ENCODE measurements at regions not wholly inside any gene's neighbourhood (a gene's known extent, or its start where the extent isn't known, plus 50 kb on each side); places are given as distances from the start of the nearest gene placed in this dataset.
"Not testable (repeated sequence)": the region's sequence is repeated elsewhere in the genome, so short reads cannot be mapped to it uniquely, and the experiment has no call there.

DNA sequence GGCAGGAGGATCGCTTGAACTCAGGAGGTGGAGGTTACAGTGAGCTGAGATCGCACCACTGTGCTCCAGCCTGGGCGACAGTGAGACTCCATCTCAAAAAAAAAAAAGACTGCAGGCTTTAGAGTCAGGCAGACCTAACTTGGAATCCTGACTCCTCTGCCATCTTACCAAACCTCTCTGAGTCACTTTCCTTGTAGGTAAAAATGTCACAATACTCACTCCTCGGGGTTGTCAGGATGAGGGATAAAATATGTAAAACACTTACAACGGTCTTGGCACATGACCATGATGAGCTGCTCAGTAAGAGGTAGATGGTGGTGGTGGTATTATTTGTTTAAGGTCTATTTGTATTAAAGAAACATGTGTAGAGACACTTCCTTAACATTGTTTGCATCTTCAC, 154.1 kb upstream of the PDE1C start:
- no peak for DNase-seq (ENCODE audit: low spot score)

DNA sequence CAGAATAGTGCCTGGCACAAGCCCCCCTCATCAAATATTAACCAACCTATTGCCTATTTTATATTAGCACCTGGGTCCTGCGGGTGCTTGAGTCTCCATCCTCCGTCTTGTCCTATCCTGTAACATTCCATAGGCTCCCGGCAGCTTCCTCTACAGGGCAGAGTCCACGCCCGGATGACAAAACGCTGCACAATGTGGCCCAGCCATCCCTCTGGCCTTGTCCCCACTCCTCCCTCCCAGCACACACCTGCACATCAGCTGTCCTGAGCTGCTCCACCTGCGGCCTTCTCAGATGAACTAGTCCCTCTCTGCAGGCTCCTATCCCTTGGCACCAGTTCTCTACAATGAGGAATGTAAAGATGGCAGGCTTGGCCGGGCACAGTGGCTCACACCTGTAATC, 153.5 kb upstream of the PDE1C start:
- DNase-seq (ENCODE audit: low spot score) = no peak

DNA sequence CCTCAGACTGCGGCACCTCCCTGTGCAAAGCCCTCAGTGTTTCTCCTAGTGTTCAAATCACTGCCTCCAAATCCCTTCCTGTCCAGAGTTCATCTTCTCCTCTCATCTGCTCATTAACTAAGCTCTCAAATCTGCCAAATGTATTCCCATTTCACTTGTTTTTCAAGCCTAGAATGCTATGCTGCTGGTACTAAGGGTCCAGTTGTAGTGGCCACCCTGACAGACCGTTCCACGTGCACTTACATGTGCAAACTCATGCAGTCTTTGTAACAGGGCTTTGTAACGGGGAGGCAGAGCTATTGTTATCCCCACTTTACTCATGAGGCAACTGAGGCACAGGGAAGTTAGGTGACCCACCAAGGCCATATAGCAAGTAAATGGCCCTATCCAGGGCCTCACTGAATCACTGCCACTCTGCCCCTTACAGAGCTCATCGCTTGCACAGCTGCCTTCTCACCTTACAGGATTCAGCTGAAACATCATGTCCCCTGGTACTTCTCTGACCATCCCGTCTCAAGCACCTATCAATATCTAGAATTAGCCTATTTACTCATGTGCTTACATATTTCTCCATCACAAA, 153.0 kb upstream of the PDE1C start:
- DNase-seq (ENCODE audit: low spot score) = no peak

DNA sequence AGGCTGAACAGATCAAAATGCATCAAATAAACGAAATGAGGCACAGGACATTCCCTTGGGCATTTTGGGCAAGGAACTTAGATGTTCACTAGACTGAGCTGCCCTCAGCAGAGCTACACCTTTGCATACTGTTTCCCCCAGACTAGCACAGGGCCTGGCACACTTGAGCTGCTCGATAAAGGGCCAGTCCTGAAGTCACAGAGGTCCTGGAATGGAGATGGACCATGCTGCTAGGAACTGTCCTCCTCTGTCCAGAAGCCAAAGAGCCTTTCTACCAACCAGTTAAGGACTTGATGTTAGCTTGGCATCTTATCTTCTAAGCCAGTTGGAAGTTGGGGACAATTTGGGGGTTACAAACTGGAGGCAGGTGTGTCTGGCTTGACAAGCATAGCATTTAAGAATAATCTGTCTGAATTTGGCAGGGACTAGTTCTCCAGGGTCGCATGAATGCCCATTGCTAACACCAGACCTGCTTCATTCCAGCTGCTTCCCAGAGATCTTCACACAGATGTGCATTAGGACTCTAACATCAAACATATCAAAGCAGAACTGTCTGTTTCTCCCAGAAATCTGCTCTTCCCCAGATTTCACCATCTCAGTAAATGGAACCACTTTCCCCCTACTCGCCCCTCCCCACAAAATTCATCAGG, 152.2 kb upstream of the PDE1C start:
- no peak for DNase-seq (ENCODE audit: low spot score)

DNA sequence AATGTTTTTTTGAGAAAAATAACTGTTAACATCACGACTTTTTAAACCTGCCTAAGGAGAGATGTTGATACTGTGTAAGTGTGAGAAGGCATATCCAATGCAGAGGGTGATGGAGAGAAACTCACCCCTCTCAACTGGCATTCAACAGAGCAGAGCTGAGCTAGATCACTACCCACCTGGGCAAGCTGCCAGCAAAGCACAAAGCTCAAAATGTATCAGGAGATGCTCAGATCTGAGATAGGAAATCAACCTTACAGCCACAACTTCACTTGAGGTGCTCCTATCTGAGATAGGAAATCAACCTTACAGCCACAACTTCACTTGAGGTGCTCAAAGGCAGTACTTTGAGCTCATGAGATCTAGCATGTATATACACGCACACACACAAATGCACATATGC, 151.5 kb upstream of the PDE1C start:
- DNase-seq (ENCODE audit: low spot score) = no peak

DNA sequence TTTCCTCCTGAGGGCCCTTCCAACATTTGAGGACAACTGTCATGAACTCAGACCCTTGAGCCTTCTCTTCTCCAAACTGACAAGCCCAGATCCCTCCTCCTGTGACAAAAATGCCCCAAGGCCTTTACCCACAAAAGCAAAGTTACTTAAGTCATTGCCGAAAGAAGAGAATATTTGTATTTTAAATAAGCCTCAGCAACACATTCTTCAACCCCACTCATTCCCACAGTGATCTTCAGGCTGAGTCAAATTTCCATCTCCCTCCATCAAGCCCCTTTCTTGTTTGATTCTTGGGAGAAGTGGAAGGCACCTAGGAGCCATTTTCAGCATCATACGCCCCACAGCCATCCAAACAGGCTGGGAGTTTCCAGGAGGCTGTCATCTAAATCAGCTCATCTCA, 150.8 kb upstream of the PDE1C start:
- no peak for DNase-seq (ENCODE audit: low spot score)

DNA sequence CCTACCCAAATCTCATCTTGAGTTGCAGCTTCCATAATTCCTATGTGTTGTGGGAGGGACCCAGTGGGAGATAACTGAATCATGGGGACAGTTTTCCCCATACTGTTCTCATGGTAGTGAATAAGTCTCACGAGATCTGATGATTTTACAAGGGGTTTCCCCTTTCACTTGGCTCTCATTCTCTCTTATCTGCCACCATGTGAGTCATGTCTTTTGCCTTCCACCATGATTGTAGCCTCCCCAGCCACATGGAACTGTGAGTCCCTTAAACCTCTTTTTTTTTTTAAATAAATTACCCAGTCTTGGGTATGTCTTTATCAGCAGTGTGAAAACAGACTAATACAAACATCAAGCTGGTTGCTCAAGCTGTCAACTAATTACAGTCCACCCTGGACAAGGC, 149.6 kb upstream of the PDE1C start:
- DNase-seq (ENCODE audit: low spot score) = not testable (repeated sequence)

DNA sequence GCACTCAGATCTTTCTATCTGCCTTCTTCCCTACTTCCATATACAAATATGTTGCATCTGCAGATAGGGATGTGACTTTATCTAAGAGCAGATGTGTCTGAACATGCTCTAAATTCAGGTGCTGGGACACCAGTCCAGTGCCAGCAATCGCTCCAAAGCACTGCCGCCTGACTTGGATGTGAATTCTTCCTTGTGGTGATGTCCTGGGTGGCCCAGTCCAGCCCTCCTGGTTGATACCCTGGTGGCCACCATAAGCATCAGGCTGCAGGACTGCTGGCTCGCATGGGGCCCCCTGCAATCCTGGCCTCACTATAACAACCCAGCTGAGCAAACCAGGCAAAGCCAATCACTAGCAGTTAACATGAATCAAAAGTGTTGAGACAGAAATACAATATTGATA, 149.2 kb upstream of the PDE1C start:
- no peak for DNase-seq (ENCODE audit: low spot score)

DNA sequence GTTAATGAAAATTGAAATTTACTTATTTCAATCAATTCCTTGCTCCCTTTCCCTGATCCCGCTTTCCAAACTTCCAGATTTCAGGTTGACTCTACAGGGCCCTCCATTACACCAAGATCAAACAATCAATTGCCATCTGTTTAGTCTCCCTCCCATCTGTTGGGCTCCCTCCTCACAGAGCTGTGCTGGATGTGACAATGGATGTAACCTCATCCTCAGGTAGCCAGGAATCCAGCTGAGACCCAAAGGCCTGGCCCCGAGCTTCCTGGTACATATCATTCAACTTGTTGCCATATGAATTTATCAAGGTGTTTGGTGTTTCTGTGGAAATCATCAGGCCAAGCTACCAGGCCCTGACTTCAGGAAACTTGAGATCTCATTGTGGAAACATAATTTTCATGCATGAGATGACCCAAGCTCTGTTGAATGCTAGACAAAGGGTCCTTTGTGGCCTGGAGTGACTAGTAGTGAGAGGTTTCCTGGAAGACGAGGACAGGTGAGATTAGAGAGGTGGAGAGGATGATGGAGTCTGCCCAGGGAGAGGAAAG, 148.6 kb upstream of the PDE1C start:
- no peak for DNase-seq (ENCODE audit: low spot score)

DNA sequence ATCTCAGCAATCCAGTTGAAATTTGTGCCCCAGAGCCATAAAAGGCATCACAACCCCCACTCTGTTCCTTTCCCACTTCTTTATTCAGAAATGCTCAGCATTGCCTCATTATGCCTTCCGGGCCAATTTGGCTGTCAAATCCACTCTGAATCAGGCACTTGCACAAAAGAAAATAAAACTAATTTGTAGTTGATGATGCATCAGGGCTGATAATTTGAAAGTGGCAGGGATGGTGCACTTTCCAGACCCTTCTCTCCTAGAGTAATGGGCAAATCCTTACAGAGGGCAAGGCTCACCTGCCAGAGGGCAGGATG, 147.9 kb upstream of the PDE1C start:
- DNase-seq (ENCODE audit: low spot score) = no peak

DNA sequence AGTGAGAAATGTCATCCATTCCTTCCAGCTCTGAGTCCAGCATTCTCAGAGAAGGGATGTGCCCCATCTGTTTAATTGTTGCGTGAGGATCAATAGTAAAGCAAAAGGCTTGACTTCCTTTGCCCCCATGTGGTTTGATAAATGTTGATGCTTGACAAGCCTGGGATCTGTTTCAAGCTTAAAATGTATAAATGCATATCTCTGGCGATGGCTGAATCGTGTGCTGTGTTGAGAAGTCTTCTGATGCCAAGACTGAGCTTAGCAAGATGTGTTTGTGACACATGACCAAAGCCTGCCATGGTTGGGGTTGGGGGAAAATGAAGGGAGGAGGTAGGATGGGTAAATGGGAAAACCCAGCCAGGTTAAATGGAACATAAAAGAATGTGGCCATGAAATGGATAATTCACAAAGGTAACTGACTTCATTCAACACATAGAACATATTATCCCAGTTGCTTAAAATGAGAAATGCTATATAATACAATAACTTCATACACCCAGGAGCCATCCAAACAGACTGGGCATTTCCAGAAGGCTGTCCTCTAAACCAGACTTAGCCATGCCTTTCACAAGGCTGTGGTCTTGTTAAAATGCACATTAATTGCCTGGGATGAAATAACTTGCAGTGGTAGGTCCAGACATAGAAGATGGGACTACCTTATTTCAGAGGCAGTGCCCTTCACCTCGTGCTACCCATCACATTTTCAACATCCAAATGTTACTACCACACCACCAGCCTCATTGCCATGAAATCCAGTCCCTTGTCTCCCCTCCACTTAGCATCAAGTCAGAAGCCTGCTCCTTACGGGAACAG, 147.3 kb upstream of the PDE1C start:
- no peak for DNase-seq (ENCODE audit: low spot score)

DNA sequence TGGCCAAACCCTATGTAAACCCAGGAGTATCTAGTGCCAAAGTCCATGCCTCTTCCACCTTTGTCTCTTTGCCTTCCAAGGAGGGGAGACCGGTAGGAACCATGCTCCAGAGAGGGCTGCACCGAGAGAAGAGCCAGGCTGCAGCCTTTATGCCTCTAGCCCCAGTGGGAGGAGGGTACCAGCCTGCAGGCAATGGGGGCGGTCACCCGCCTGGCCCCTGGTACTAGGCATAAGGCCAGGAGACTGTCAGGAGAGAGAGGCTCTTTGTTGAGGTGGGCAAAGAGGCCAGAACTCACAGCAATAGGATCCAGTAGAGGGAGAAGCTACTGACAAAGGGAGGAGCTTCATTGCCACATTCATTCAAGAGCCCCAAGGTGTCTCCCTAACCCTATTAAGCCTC, 146.6 kb upstream of the PDE1C start:
- DNase-seq (ENCODE audit: low spot score) = no peak

DNA sequence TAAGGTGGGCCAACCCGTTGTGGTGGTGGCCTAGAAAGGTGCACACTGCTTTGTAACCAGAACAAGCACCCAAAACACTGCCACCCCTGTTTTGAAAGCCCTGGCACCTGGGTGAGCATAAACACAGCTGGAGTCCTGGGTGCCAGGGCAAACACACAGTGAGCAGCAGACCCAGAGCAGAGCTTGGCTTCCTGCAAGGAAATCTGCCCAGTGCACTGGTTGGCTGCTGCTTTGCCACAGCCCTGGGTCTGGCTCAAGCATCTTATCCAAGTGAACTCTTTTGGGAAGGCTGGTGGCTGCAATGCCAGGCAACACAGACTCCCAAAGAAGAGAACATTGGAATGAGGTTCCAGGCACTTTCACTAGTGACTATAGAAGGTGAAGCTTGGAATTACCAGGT, 145.5 kb upstream of the PDE1C start:
- DNase-seq (ENCODE audit: low spot score) = no peak

DNA sequence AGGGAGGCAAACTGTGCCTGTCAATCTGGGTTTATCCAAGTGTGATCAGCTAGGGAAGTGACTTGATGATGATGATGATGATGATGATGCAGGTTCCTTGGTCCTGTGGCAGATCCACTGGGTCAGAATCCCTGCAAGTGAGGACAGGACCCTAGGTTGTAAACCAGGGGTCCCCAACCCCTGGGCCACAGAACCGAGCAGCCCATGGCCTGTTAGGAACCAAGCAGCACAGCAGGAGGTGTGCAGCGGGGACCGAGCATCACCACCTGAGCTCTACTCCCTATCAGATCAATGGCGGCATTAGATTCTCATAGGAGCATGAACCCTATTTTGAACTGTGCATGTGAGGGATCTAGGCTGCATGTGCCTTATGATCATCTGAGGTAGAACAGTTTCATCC, 144.7 kb upstream of the PDE1C start:
- DNase-seq (ENCODE audit: low spot score) = no peak

DNA sequence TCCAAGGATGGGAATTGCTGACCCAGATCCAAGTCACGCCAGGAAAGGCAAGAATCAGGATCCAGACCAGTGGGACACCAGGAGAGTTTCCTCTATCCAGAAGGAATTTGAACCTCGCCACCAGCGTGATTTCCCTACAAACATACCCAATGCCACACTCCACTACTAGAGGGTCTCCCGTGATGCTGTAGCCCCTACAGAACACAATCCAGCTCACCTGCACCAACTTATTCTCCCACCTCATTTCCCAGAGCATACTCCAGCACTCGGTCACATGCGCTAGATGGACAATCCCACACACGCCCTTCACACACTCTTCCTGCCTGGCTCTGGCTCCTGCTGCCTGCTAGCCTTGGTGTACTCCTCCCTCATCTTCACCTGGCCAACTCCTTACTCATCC, 142.1 kb upstream of the PDE1C start:
- no peak for DNase-seq (ENCODE audit: low spot score)

DNA sequence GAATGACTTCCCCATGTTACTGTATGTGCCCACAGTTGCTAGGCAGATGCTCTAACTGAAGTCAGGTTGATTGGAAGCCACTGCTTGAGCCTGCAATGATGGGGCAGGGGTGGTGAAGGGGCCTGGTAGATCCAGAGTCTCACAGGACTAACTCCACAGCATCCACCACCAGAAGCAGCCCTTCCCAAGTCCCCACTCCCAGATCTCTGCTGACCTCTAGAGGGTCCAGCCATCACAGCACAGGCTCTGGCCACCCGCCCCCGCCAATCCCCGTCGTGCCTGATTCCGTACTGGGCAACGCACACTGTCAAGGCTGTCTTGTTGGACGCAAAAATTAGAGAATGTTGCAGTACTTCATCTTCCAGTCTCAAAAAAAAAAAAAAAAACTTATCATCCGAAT, 136.8 kb upstream of the PDE1C start:
- DNase-seq (ENCODE audit: low spot score) = peak; percentile 10

DNA sequence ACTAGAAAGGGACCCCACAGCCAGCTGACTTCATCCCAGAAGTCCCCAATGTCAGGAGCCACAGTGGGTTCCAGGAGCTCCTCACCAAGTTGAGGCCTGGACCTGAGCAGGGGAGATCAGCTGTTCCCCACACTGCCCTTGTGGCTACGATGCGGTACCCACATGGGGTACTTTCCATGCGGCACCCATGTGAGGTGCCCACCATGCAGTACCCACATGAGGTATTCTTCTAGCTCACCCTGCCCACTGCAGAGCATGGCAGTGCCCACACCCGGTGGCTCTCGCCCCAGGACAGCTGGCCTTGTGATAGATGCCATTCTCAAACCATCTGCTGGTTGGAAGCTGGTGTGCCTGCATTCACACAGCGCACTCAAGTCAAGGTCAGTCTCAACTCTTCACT, 136.3 kb upstream of the PDE1C start:
- DNase-seq (ENCODE audit: low spot score) = no peak

DNA sequence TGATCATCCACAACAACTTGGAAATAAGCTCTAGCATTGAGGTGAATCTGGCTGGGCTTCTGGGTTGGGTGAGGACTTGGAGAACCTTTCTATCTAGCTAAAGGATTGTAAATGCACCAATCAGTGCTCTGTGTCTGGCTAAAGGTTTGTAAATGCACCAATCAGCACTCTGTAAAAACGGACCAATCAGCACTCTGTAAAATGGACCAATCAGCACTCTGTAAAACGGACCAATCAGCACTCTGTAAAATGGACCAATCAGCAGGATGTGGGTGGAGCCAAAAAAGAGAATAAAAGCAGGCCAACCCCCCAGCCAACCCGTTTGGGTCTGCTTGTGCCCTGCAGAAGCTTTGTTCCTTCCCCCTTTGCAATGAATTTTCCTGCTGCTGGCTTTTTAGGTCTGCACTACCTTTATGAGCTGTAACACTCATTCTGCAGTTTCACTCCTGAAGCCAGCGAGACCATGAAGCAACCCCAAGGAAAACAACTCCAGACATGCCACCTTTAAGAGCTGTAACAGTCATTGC, 135.2 kb upstream of the PDE1C start:
- not testable (repeated sequence) for DNase-seq (ENCODE audit: low spot score)

DNA sequence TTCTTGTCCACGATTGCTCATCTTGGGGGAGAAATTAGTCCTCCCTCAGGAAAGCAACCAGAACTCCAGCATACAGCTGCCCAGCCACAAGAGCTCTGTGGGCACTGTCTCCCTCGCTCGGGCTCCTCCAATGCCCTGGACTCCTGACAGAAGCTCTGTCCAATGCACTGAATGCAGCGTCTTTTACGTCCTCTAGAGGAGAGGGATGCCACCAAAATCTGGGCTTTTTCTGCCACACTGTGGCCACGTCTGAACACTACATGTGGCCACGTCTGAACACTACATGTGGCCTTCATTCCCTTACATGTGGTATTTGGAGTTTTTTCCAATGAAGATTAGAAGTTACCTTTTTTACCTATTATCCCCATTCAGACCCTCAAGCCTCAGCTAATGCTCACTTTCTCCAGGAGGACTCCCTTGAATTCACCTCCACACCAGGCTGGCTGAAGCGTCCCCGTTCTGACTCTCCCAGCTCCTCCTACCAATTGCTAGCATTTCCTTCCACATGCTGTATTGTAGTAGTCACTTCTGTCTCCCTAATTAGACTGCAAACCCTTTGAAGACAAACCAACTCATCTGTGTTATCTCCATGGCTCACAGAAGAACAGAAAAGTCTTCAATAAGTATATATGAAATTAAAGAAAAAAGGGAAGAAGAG, 134.3 kb upstream of the PDE1C start:
- DNase-seq (ENCODE audit: low spot score) = peak; percentile 79

DNA sequence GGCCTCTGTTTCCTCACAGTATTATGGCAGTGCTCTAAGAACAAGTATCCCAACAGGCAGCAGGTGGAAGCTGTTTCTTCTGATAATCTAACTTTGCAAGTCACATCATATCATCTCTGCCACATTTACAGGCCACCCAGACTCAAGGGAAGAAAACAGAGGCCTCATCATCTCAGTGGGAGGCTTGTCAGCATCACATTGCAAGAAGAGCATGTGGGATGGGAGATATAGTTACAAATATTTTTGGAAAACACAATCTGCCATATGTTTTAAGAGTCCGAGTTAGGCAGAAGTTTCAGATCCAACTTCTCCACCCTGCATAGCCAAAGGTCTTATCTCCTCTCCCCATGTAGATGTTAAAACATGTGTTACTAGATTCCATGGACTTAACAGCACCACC, 130.4 kb upstream of the PDE1C start:
- DNase-seq (ENCODE audit: low spot score) = no peak

DNA sequence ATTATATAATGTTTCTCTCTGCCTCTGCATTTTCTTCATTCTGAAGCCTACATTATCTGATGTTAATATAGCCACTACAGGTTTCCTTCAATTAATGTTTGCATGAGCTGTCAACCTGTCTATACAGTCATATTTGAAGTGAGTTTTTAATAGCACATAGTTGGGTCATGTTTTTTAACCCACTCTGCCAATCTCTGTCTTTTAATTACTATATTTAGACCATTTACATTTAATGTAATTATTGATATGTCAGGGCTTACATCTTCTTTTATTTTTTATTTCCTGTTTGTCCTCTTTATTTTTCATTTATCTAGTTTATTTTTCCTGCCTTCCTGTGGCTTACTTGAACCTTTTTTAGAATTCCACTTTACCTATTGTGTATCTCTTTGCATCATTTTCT, 124.3 kb upstream of the PDE1C start:
- DNase-seq (ENCODE audit: low spot score) = no peak

DNA sequence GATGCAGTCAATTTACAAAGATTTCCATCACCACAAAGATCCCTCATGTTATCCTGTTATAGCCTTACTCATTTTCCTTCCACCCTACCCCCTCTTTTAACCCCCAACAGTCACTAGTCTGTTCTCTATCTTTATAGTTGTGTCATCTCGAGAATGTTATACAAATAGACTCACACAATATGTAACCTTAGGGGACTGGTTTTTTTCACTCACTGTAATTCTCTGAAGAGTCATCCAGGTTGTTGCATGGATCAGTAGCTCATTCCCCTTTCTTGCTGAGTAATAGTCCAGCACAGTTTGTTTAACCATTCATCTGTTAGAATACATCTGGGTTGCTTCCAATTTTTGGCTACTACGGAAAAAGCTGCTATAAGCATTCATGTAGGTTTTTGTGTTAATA, 121.1 kb upstream of the PDE1C start:
- DNase-seq (ENCODE audit: low spot score) = no peak
